ENCODE measurements at regions not wholly inside any gene's neighbourhood (a gene's known extent, or its start where the extent isn't known, plus 50 kb on each side); places are given as distances from the start of the nearest gene placed in this dataset.

DNA sequence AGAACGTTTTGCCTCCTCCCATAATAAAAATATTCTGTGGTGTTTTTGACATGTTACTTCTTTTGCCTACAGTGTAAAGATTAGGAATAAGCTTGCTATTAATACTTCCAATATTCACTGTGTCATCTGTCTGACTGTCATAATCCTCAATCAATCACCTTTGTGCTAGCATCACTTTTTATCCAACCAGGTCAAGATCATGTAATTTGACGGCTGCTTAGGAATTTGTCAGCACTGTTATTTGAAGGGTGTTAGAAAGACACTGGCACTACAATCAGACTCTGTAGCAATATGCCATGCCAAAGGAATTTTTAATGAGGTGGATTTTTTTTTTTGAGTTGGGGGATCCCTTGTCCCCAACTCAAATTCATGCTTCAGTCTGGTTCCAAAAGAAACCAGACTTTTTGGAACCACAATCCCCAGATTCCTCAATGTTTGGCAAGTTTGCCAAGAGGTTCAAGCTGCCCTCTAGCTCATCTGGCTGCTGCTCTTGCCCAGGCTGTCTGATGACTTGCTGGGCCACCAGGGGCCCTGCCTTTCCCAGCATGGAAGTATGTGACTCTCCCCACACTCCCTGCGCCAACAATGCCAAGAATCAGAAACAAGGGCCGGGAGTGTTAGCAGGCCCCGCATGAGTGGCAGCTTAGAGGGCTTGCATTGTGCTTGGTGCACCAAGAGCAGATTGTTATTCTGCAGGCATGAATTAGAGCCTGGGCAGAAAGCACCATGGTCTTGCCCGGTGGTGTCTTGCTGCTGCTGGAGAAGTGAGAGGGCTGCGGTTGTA is 58.6 kb upstream of the TSC22D2 start:
- TF ChIP-seq, protein P1, sequence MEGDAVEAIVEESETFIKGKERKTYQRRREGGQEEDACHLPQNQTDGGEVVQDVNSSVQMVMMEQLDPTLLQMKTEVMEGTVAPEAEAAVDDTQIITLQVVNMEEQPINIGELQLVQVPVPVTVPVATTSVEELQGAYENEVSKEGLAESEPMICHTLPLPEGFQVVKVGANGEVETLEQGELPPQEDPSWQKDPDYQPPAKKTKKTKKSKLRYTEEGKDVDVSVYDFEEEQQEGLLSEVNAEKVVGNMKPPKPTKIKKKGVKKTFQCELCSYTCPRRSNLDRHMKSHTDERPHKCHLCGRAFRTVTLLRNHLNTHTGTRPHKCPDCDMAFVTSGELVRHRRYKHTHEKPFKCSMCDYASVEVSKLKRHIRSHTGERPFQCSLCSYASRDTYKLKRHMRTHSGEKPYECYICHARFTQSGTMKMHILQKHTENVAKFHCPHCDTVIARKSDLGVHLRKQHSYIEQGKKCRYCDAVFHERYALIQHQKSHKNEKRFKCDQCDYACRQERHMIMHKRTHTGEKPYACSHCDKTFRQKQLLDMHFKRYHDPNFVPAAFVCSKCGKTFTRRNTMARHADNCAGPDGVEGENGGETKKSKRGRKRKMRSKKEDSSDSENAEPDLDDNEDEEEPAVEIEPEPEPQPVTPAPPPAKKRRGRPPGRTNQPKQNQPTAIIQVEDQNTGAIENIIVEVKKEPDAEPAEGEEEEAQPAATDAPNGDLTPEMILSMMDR (IDR thresholded peaks at IDR 0.05; ENCODE audit: insufficient read depth, low read length, poor library complexity, severe bottlenecking), result no peak
- no peak for TF ChIP-seq EZH2phosphoT487 (conservative IDR thresholded peaks at IDR 0.05; ENCODE audit: low read length)
